K562 (cell line): ENCODE measurements at regions not wholly inside any gene's neighbourhood (a gene's known extent, or its start where the extent isn't known, plus 50 kb on each side); places are given as distances from the start of the nearest gene placed in this dataset.

Experiments
- ATAC-seq: fragments of 200-7000 bp; cut with Tn5 transposase; 3 replicates; pipeline ENCODE4 v1.9.1; 2020; ENCODE audit warnings: moderate library complexity
- BruUV-seq: library from RNA; stranded (reverse); fragments of 400-500 nt; replicated peaks from 2 replicates; lab custom pipeline; 2021; lab: Mats Ljungman, UMichigan
- CTCF ChIA-PET: fragments of 300-600 bp; formaldehyde crosslinking; extraction: SDS; loops from one replicate; lab custom pipeline; 2021; ENCODE audit warnings: low intra/inter-chr PET ratio; lab: Yijun Ruan, JAX
- POLR2A ChIA-PET: fragments of 300-600, 350-650 bp; sonication (Branson Sonifier 250); formaldehyde crosslinking; extraction: SDS; loops from one replicate; lab custom pipeline; 2021; ENCODE audit warnings: antibody characterized with exemption, inconsistent platforms; lab: Yijun Ruan, JAX
- DNase-seq, 4 experiments: peaks; one replicate each; pipeline versions ENCODE4 v3.0.0 to v3.0.0-alpha.2; 2011 to 2018; ENCODE audit warnings: low spot score in 3 of 4, mixed read lengths in 3 of 4; ENCODE audit errors: extremely low read depth in 1 of 4
- FAIRE-seq: peaks from 2 replicates; lab custom pipeline; 2011; peaks lifted over from hg19 to GRCh38; lab: Jason Lieb, UNC
- H2AFZ ChIP-seq: 2 replicates; pipeline ENCODE4 v1.6.0; 2011; ENCODE audit warnings: low read depth, low read length, control low read depth, inconsistent platforms
- H3K27ac ChIP-seq: fragments of 200-600 bp; 3 replicates; pipeline ENCODE4 v1.8.0; 2011; ENCODE audit warnings: low read depth, mild to moderate bottlenecking, control low read depth, inconsistent platforms, low read length, moderate library complexity, mixed read lengths; ENCODE audit errors: extremely low read depth
- H3K27me3 ChIP-seq, 2 experiments: fragments of 300-600 bp in 1 of 2; 2 replicates in 1 of 2; 3 replicates in 1 of 2; pipeline versions ENCODE4 v1.6.0 to v1.8.0; 2011; ENCODE audit warnings: inconsistent platforms in 2 of 2, low read length in 2 of 2, mild to moderate bottlenecking in 1 of 2, mixed read lengths in 1 of 2, moderate library complexity in 1 of 2; ENCODE audit not compliant: control insufficient read depth in 2 of 2, insufficient read depth in 2 of 2
- H3K36me3 ChIP-seq: fragments of 300-600 bp; 3 replicates; pipeline ENCODE4 v1.8.0; 2011; ENCODE audit warnings: mild to moderate bottlenecking, low read length, inconsistent platforms; ENCODE audit not compliant: control insufficient read depth, insufficient read depth
- H3K4me1 ChIP-seq, 2 experiments: fragments of 200-600 bp in 1 of 2; replicated peaks in 1 of 2; 2 replicates in 1 of 2; 3 replicates in 1 of 2; pipeline versions ENCODE4 v1.5.1 to v1.8.0; 2011; ENCODE audit warnings: inconsistent platforms in 2 of 2, low read length in 2 of 2, mild to moderate bottlenecking in 1 of 2, mixed read lengths in 1 of 2, moderate library complexity in 1 of 2; ENCODE audit not compliant: control insufficient read depth in 2 of 2, insufficient read depth in 2 of 2
- H3K4me2 ChIP-seq: 2 replicates; pipeline ENCODE4 v1.6.1; 2011; ENCODE audit warnings: low read length, control low read depth, inconsistent platforms, mixed read lengths; ENCODE audit not compliant: insufficient read depth
- H3K4me3 ChIP-seq: fragments of 200-600 bp; sonication (generic), shearing (Covaris generic); 2 replicates; pipeline ENCODE4 v1.5.1; 2016; ENCODE audit warnings: control low read depth, inconsistent platforms
- H3K79me2 ChIP-seq: fragments of 200-600 bp; 3 replicates; pipeline ENCODE4 v1.8.0; 2011; ENCODE audit warnings: low read length, inconsistent platforms; ENCODE audit not compliant: control insufficient read depth, insufficient read depth
- H3K9ac ChIP-seq, 2 experiments: 2 replicates each; pipeline versions ENCODE4 v1.6.0 to v1.6.1; 2011; ENCODE audit warnings: low read depth in 2 of 2, low read length in 2 of 2, control low read depth in 1 of 2, inconsistent platforms in 1 of 2, mild to moderate bottlenecking in 1 of 2, mixed read lengths in 1 of 2; ENCODE audit not compliant: insufficient read depth in 1 of 2
- H3K9me1 ChIP-seq: one replicate; pipeline ENCODE4 v1.6.0; 2011; ENCODE audit warnings: inconsistent platforms, mild to moderate bottlenecking, low read length, moderate library complexity; ENCODE audit not compliant: control insufficient read depth, insufficient read depth
- H3K9me3 ChIP-seq: replicated peaks from 2 replicates; pipeline ENCODE4 v1.5.1; 2011; ENCODE audit warnings: low read depth, low read length, inconsistent platforms; ENCODE audit not compliant: control insufficient read depth, insufficient read depth
- H4K20me1 ChIP-seq: replicated peaks from 2 replicates; pipeline ENCODE4 v1.6.1; 2011; ENCODE audit warnings: low read length, inconsistent platforms, mixed read lengths; ENCODE audit not compliant: control insufficient read depth, insufficient read depth
- BDP1 ChIP-seq: IDR thresholded peaks from 3 replicates; pipeline ENCODE4 v1.6.1; 2011; ENCODE audit not compliant: insufficient read length, insufficient read depth
- CREM ChIP-seq: IDR thresholded peaks from 2 replicates; pipeline ENCODE4 v1.6.1; 2014; ENCODE audit warnings: antibody characterized with exemption, low read depth
- DACH1 ChIP-seq: fragments of 450-650 bp; IDR thresholded peaks from 2 replicates; pipeline ENCODE4 v1.6.1; 2018; ENCODE audit not compliant: partially characterized antibody
- EHMT2 ChIP-seq: fragments of 450-650 bp; IDR thresholded peaks from 2 replicates; pipeline ENCODE4 v1.6.1; 2018; ENCODE audit warnings: antibody characterized with exemption
- GATA2 ChIP-seq: sonication (generic); formaldehyde crosslinking; IDR thresholded peaks from 2 replicates; pipeline ENCODE4 v1.4.0; 2020; ENCODE audit warnings: mild to moderate bottlenecking, missing genetic modification reagents
- MBD2 ChIP-seq: sonication (generic); IDR thresholded peaks from 2 replicates; pipeline ENCODE4 v1.6.1; 2016; ENCODE audit warnings: low read depth, borderline replicate concordance
- POLR3A ChIP-seq: IDR thresholded peaks from 2 replicates; pipeline ENCODE4 v1.6.1; 2011; ENCODE audit warnings: borderline replicate concordance, mild to moderate bottlenecking, moderate library complexity; ENCODE audit not compliant: insufficient read length, insufficient read depth; ENCODE audit errors: extremely low read depth
- RUNX1 ChIP-seq: sonication (generic); IDR thresholded peaks from 2 replicates; pipeline ENCODE4 v1.6.1; 2016; ENCODE audit warnings: antibody characterized with exemption, low read depth
- SETDB1 ChIP-seq: IDR thresholded peaks from one replicate; pipeline ENCODE4 v1.6.1; 2012; ENCODE audit warnings: low read length, control low read depth, inconsistent platforms
- ZNF143 ChIP-seq: sonication (generic); formaldehyde crosslinking; IDR thresholded peaks from 2 replicates; pipeline ENCODE4 v1.9.0; 2022; ENCODE audit warnings: mild to moderate bottlenecking, missing genetic modification reagents
- ZNF197 ChIP-seq: fragments of 200-800 bp; sonication (Bioruptor generic); IDR thresholded peaks from 2 replicates; pipeline ENCODE4 v1.6.1; 2016; ENCODE audit warnings: low read depth, missing genetic modification characterization, missing compliant biosample characterization
- ZNF384 ChIP-seq: IDR thresholded peaks from 2 replicates; pipeline ENCODE4 v1.6.1; 2012; ENCODE audit warnings: low read depth, low read length, improper control_type of control experiment
- ZNF586 ChIP-seq: fragments of 450-650 bp; formaldehyde crosslinking; conservative IDR thresholded peaks from 2 replicates; pipeline ENCODE4 v1.4.0; 2020; ENCODE audit warnings: mild to moderate bottlenecking, moderate library complexity
- ZNF77 ChIP-seq: fragments of 250-450 bp; sonication (Bioruptor Pico); IDR thresholded peaks from 2 replicates; pipeline ENCODE4 v1.5.0; 2020
- ZNF778 ChIP-seq: fragments of 450-650 bp; formaldehyde crosslinking; IDR thresholded peaks from 2 replicates; pipeline ENCODE4 v1.4.0; 2020; ENCODE audit warnings: mild to moderate bottlenecking, moderate library complexity
- WGBS: fragments of 100-300 bp; shearing (Covaris generic); methylation state at CpG from one replicate; pipeline ENCODE4 v1.1.6; 2016; ENCODE audit warnings: low coverage, mixed read lengths; ENCODE audit not compliant: insufficient coverage; ENCODE audit errors: missing lambda C conversion rate; 5-methylcytosine and 5-hydroxymethylcytosine counted together
- in situ Hi-C: fragments of 300-500 bp; cut with MboI; formaldehyde crosslinking; loops from 4 replicates; pipeline ENCODE4 v1.15.0; 2018; ENCODE audit warnings: inconsistent platforms, mixed read lengths
- intact Hi-C: fragments of 100-400 bp; cut with micrococcal nuclease; formaldehyde crosslinking; loops from 2 replicates; pipeline ENCODE4 v1.14.2; 2022
- TF ChIP-seq, protein P1 (sequence below): sonication (generic); formaldehyde crosslinking; IDR thresholded peaks from 2 replicates; pipeline ENCODE4 v1.8.1; 2023; ENCODE audit warnings: missing genetic modification reagents, mild to moderate bottlenecking, borderline replicate concordance
- TF ChIP-seq, protein P2 (sequence below): fragments of 450-650 bp; IDR thresholded peaks from 2 replicates; pipeline ENCODE4 v1.6.1; 2016; ENCODE audit warnings: antibody characterized with exemption

DNA sequence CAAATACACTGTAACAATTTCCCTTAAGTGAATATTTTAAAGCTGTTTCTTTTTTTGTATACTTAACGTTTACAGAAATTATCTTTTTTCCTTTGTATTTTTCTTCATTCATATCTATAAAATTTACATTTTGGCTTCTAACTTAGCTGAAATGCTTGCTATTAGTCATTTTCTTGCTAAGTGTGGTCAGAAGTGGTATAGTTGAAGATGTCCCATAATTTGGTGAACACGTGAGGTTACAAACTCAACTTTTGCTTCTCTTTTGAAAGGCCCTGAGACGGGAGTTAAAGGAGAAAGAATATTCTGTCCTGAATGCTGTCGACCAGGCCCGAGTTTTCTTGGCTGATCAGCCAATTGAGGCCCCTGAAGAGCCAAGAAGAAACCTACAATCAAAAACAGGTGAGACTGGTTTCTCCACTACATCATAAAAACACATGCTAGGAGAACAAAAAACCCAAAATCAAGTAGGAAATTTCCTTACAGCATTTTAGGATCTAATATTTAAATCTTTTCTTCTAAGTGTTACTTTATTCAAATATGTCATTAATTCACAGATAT lies 445.0 kb downstream of the UTRN start:
- Histone ChIP-seq H3K9ac (no peak overlapping the region), H3K27me3 (no peaks in the 10 kb centered on the region), H3K4me1 (no peaks in the 10 kb centered on the region), H3K4me3 (no peak overlapping the region), H3K9me3 (no peaks in the 10 kb centered on the region), H3K9me1 (no peaks in the 10 kb centered on the region), H3K4me2 (no peak overlapping the region), H2AFZ (no peak overlapping the region), H3K27ac (no peak overlapping the region), H3K36me3 (no peaks in the 10 kb centered on the region), H3K79me2 (no peaks in the 10 kb centered on the region), H4K20me1 (no peaks in the 10 kb centered on the region; the same call in 1 of the 2 replicates)
- no peak for TF ChIP-seq ZNF143 (CRISPR knock-in tag)
- TF ChIP-seq DACH1: no peak
- no peak for TF ChIP-seq ZNF197 (CRISPR knock-in tag)
- TF ChIP-seq ZNF384: no peak
- no peak for TF ChIP-seq MBD2
- TF ChIP-seq POLR3A: no peak
- TF ChIP-seq, protein P1, sequence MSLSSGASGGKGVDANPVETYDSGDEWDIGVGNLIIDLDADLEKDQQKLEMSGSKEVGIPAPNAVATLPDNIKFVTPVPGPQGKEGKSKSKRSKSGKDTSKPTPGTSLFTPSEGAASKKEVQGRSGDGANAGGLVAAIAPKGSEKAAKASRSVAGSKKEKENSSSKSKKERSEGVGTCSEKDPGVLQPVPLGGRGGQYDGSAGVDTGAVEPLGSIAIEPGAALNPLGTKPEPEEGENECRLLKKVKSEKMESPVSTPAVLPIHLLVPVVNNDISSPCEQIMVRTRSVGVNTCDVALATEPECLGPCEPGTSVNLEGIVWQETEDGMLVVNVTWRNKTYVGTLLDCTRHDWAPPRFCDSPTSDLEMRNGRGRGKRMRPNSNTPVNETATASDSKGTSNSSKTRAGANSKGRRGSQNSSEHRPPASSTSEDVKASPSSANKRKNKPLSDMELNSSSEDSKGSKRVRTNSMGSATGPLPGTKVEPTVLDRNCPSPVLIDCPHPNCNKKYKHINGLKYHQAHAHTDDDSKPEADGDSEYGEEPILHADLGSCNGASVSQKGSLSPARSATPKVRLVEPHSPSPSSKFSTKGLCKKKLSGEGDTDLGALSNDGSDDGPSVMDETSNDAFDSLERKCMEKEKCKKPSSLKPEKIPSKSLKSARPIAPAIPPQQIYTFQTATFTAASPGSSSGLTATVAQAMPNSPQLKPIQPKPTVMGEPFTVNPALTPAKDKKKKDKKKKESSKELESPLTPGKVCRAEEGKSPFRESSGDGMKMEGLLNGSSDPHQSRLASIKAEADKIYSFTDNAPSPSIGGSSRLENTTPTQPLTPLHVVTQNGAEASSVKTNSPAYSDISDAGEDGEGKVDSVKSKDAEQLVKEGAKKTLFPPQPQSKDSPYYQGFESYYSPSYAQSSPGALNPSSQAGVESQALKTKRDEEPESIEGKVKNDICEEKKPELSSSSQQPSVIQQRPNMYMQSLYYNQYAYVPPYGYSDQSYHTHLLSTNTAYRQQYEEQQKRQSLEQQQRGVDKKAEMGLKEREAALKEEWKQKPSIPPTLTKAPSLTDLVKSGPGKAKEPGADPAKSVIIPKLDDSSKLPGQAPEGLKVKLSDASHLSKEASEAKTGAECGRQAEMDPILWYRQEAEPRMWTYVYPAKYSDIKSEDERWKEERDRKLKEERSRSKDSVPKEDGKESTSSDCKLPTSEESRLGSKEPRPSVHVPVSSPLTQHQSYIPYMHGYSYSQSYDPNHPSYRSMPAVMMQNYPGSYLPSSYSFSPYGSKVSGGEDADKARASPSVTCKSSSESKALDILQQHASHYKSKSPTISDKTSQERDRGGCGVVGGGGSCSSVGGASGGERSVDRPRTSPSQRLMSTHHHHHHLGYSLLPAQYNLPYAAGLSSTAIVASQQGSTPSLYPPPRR (CRISPR knock-in tag): no peak
- no peak for TF ChIP-seq ZNF778 (CRISPR knock-in tag)
- TF ChIP-seq EHMT2: no peak
- TF ChIP-seq, protein P2, sequence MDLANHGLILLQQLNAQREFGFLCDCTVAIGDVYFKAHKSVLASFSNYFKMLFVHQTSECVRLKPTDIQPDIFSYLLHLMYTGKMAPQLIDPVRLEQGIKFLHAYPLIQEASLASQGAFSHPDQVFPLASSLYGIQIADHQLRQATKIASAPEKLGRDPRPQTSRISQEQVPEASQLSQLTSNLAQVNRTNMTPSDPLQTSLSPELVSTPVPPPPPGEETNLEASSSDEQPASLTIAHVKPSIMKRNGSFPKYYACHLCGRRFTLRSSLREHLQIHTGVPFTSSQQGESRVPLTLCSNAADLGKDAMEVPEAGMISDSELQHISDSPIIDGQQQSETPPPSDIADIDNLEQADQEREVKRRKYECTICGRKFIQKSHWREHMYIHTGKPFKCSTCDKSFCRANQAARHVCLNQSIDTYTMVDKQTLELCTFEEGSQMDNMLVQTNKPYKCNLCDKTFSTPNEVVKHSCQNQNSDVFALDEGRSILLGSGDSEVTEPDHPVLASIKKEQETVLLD: no peak
- no peak for TF ChIP-seq ZNF77 (CRISPR knock-in tag)
- no peak for TF ChIP-seq ZNF586
- TF ChIP-seq SETDB1: no peak
- TF ChIP-seq CREM: no peak
- no peak for TF ChIP-seq BDP1
- TF ChIP-seq RUNX1: no peak
- no peak for TF ChIP-seq GATA2
- DNase-seq: no peak
- ATAC-seq: no peak
- ChIA-PET CTCF (no interaction called here), POLR2A (no interaction called here)
- FAIRE-seq: no peak
- intact Hi-C loops (no loop called here), in situ Hi-C loops (no loop called here)
- 42% methylated on average over 5 of the region's 5 CpGs for WGBS
- no TSS peak for BruUV-seq
